ENCODE measurements at regions not wholly inside any gene's neighbourhood (a gene's known extent, or its start where the extent isn't known, plus 50 kb on each side); places are given as distances from the start of the nearest gene placed in this dataset.

DNA sequence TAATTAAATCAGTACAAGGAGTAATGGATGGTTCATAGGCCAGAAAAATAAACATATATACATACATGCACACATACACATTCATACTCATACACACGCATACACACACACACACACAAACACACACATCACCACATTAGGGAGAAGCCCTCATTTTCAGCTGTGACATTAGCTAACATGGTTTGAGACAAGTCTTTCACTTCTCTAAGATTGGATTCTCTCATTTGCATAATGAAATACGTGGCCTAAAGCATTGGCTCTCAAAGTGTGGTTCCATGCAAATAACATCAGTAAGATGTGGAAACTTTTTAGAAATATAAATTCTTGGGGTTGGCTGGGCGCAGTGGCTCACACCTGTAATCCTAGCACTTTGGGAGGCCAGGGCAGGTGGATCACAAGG is 452.6 kb downstream of the TAFA4 start:
- DNase-seq (ENCODE audit: low read depth, low spot score): no peak
- Histone ChIP-seq H3K4me2 (ENCODE audit: insufficient read depth, low read length) (no peak overlapping the region), H3K9ac (replicated peaks; ENCODE audit: extremely low read depth, insufficient read depth, low read length) (no peak overlapping the region), H2AFZ (ENCODE audit: low read depth, low read length) (no peak overlapping the region), H3K9me1 (replicated peaks; ENCODE audit: control insufficient read depth, extremely low read depth, insufficient read depth, low read length) (no peaks in the 10 kb centered on the region), H3K27me3 (ENCODE audit: control insufficient read depth in 2 of 2, insufficient read depth in 2 of 2, low read length in 2 of 2) (no peaks in the 10 kb centered on the region), H3K79me2 (ENCODE audit: control insufficient read depth, insufficient read depth, low read length) (no peaks in the 10 kb centered on the region), H4K20me1 (replicated peaks; ENCODE audit: control insufficient read depth, extremely low read depth, insufficient read depth, low read length) (no peaks in the 10 kb centered on the region), H3K36me3 (ENCODE audit: control insufficient read depth in 2 of 2, extremely low read depth in 1 of 2, insufficient read depth in 2 of 2, low read length in 2 of 2) (no peaks in the 10 kb centered on the region), H3K4me1 (ENCODE audit: control insufficient read depth, extremely low read depth, insufficient read depth, low read length) (no peaks in the 10 kb centered on the region), H3K4me3 (replicated peaks in 1 of 3; ENCODE audit: insufficient read depth in 1 of 3, low read depth in 1 of 3, low read length in 3 of 3) (no peak overlapping the region), H3K27ac (ENCODE audit: insufficient read depth, low read depth, low read length) (no peak overlapping the region), H3K9me3 (replicated peaks; ENCODE audit: control insufficient read depth, insufficient read depth, low read length) (peaks cover 3% of the 10 kb centered on the region)
- intact Hi-C loops (cut with micrococcal nuclease): no loop called here
- dilution Hi-C loops (cut with MboI; ENCODE audit: extremely low pct_ligation_motif_present, low sequenced_read_pairs): no loop called here
- FAIRE-seq: no peak
- TF ChIP-seq FOS (IDR thresholded peaks at IDR 0.05; ENCODE audit: borderline replicate concordance, insufficient read depth, low read length) (no peak), MYC (IDR thresholded peaks at IDR 0.05; ENCODE audit: low read depth, low read length) (no peak), POLR2A (IDR thresholded peaks at IDR 0.05; ENCODE audit: low read depth, low read length) (no peak), EZH2 (IDR thresholded peaks at IDR 0.05; ENCODE audit: borderline replicate concordance, low read depth, low read length, severe bottlenecking) (no peak)
- TF ChIP-seq, protein P1, sequence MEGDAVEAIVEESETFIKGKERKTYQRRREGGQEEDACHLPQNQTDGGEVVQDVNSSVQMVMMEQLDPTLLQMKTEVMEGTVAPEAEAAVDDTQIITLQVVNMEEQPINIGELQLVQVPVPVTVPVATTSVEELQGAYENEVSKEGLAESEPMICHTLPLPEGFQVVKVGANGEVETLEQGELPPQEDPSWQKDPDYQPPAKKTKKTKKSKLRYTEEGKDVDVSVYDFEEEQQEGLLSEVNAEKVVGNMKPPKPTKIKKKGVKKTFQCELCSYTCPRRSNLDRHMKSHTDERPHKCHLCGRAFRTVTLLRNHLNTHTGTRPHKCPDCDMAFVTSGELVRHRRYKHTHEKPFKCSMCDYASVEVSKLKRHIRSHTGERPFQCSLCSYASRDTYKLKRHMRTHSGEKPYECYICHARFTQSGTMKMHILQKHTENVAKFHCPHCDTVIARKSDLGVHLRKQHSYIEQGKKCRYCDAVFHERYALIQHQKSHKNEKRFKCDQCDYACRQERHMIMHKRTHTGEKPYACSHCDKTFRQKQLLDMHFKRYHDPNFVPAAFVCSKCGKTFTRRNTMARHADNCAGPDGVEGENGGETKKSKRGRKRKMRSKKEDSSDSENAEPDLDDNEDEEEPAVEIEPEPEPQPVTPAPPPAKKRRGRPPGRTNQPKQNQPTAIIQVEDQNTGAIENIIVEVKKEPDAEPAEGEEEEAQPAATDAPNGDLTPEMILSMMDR (IDR thresholded peaks at IDR 0.05; ENCODE audit: extremely low read depth in 1 of 2, insufficient read depth in 1 of 2, low read depth in 1 of 2, low read length in 2 of 2): no peak
- TF ChIP-seq, protein P2, sequence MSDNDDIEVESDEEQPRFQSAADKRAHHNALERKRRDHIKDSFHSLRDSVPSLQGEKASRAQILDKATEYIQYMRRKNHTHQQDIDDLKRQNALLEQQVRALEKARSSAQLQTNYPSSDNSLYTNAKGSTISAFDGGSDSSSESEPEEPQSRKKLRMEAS (IDR thresholded peaks at IDR 0.05; ENCODE audit: insufficient read depth, insufficient read length): no peak
- ChIA-PET CTCF (no interaction called here), POLR2A (no interaction called here)
- no TSS peak for BruUV-seq (replicated peaks)

All from endothelial cell of umbilical vein (primary cell).